ENCODE measurements at regions not wholly inside any gene's neighbourhood (a gene's known extent, or its start where the extent isn't known, plus 50 kb on each side); places are given as distances from the start of the nearest gene placed in this dataset.

DNA sequence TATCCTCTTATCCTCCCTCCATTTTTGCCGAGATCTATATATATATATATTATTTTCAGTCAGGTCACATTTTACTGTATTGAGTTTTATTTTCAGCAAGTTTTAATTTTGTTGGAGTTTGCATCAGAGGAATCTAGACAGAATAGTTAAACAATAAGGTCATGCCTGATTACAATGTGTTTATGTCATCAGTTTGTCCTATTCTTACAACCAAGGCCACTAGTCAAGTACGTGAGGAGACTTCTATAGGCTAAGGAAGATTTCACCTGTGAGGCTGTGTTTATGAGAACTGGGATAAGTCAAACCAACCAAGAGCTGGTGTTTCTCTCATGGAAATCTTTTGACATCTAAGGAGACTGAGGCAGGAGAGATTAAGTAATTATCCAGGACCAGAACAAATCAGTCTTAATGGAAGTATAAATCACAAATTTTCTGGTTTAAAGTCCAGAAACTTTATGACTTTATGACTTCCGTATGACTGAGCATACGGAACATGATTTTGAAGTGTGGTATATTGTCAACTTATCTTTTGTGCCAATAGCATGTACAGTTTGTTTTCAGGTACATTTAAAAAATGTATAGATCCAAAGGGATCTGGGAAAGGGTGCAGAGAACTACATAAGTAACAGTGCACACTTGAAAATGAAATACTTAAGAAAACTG, 100.0 kb upstream of the DTNA start:
- TF ChIP-seq EZH2phosphoT487 (IDR thresholded peaks at IDR 0.05; ENCODE audit: insufficient read depth, low read depth): no peak
- TF ChIP-seq EZH2 (IDR thresholded peaks at IDR 0.05; ENCODE audit: insufficient read depth, poor library complexity, severe bottlenecking): no peak
- 89 to 90% methylated on average over 4 of the region's 4 CpGs for WGBS, 2 experiments (ENCODE audit: low coverage in 1 of 2, low lambda C conversion rate in 2 of 2, missing lambda C conversion rate in 2 of 2)
- no peaks in the 10 kb centered on the region for H3K27me3 ChIP-seq (replicated peaks; ENCODE audit: insufficient read depth)
- H3K9me3 ChIP-seq (ENCODE audit: low read depth): no peaks in the 10 kb centered on the region
- no peaks in the 10 kb centered on the region for H4K20me1 ChIP-seq (ENCODE audit: insufficient read depth)
- no peak overlapping the region for H2AFZ ChIP-seq
- no peak overlapping the region for H3K9ac ChIP-seq
- no peaks in the 10 kb centered on the region for H3K36me3 ChIP-seq (ENCODE audit: low read depth)
- H3K4me3 ChIP-seq: no peak overlapping the region
- no peaks in the 10 kb centered on the region for H3K9me2 ChIP-seq (ENCODE audit: insufficient read depth)
- DNase-seq: peak; percentile 14
- H3K27ac ChIP-seq: no peak overlapping the region
- H3K4me1 ChIP-seq (ENCODE audit: insufficient read depth): peaks cover 7% of the 10 kb centered on the region
- no peaks in the 10 kb centered on the region for H3K79me2 ChIP-seq (ENCODE audit: insufficient read depth)
- in situ Hi-C loops (cut with MboI): no loop called here
- H3K4me2 ChIP-seq (ENCODE audit: unreplicated experiment): no peak overlapping the region
- no peaks in the 10 kb centered on the region; the same call in 1 of the 2 replicates for H3F3A ChIP-seq (ENCODE audit: insufficient read depth)

DNA sequence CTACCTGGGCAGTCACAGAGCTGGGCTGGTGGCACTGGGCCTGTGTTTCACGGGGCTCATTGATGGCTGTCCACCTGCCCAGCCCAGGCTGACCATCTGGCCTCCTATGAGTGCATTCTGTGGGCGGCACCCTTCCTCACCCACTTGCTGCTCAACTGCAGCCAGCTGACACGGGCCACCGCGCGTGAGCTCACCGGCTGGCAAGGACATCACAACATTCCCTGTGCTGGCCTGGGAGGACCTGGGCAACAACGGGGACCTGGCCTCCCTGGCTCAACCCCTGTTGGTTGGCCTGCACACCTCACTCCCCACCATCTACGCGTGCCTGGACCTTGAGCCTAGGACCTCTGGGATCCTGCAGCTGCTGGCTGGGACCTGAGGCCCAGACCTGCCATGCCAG, 98.2 kb upstream of the DTNA start:
- H3K9ac ChIP-seq: no peak overlapping the region
- H3K79me2 ChIP-seq (ENCODE audit: insufficient read depth): no peaks in the 10 kb centered on the region
- H3K36me3 ChIP-seq (ENCODE audit: low read depth): no peaks in the 10 kb centered on the region
- H2AFZ ChIP-seq: no peak overlapping the region
- no peak overlapping the region for H3K4me3 ChIP-seq
- no peak overlapping the region for H3K27ac ChIP-seq
- H3K27me3 ChIP-seq (replicated peaks; ENCODE audit: insufficient read depth): no peaks in the 10 kb centered on the region
- no peak for DNase-seq
- WGBS, 2 experiments (ENCODE audit: low coverage in 1 of 2, low lambda C conversion rate in 2 of 2, missing lambda C conversion rate in 2 of 2): 80 to 88% methylated on average over 9 to 10 of the region's 10 CpGs
- no peaks in the 10 kb centered on the region for H3K9me2 ChIP-seq (ENCODE audit: insufficient read depth)
- H3K4me1 ChIP-seq (ENCODE audit: insufficient read depth): no peaks in the 10 kb centered on the region
- in situ Hi-C loops (cut with MboI): no loop called here
- H3K4me2 ChIP-seq (ENCODE audit: unreplicated experiment): no peak overlapping the region
- no peak for TF ChIP-seq EZH2phosphoT487 (IDR thresholded peaks at IDR 0.05; ENCODE audit: insufficient read depth, low read depth)
- no peak for TF ChIP-seq EZH2 (IDR thresholded peaks at IDR 0.05; ENCODE audit: insufficient read depth, poor library complexity, severe bottlenecking)
- no peaks in the 10 kb centered on the region for H3F3A ChIP-seq (ENCODE audit: insufficient read depth)
- no peaks in the 10 kb centered on the region for H3K9me3 ChIP-seq (ENCODE audit: low read depth)
- H4K20me1 ChIP-seq (ENCODE audit: insufficient read depth): no peaks in the 10 kb centered on the region

GRCh38 chr18:34620258-34620861, 89.7 kb upstream of the DTNA start:
- H3K9me2 ChIP-seq (ENCODE audit: insufficient read depth): no peaks in the 10 kb centered on the region; the same call in 1 of the 2 replicates
- WGBS, 2 experiments (ENCODE audit: low coverage in 1 of 2, low lambda C conversion rate in 2 of 2, missing lambda C conversion rate in 2 of 2): 74 to 78% methylated on average over 5 of the region's 5 CpGs
- no peak overlapping the region for H3K9ac ChIP-seq
- H3F3A ChIP-seq (ENCODE audit: insufficient read depth): no peaks in the 10 kb centered on the region
- H4K20me1 ChIP-seq (ENCODE audit: insufficient read depth): no peaks in the 10 kb centered on the region
- H2AFZ ChIP-seq: no peak overlapping the region
- DNase-seq: no peak
- no peak overlapping the region for H3K4me3 ChIP-seq
- in situ Hi-C loops (cut with MboI): no loop called here
- no peak overlapping the region for H3K4me2 ChIP-seq (ENCODE audit: unreplicated experiment)
- no peaks in the 10 kb centered on the region for H3K27me3 ChIP-seq (replicated peaks; ENCODE audit: insufficient read depth)
- H3K36me3 ChIP-seq (ENCODE audit: low read depth): no peaks in the 10 kb centered on the region
- no peaks in the 10 kb centered on the region for H3K9me3 ChIP-seq (ENCODE audit: low read depth)
- TF ChIP-seq EZH2phosphoT487 (IDR thresholded peaks at IDR 0.05; ENCODE audit: insufficient read depth, low read depth) (no peak), EZH2 (IDR thresholded peaks at IDR 0.05; ENCODE audit: insufficient read depth, poor library complexity, severe bottlenecking) (no peak)
- no peaks in the 10 kb centered on the region for H3K79me2 ChIP-seq (ENCODE audit: insufficient read depth)
- H3K27ac ChIP-seq: no peak overlapping the region
- H3K4me1 ChIP-seq (ENCODE audit: insufficient read depth): no peaks in the 10 kb centered on the region

DNA sequence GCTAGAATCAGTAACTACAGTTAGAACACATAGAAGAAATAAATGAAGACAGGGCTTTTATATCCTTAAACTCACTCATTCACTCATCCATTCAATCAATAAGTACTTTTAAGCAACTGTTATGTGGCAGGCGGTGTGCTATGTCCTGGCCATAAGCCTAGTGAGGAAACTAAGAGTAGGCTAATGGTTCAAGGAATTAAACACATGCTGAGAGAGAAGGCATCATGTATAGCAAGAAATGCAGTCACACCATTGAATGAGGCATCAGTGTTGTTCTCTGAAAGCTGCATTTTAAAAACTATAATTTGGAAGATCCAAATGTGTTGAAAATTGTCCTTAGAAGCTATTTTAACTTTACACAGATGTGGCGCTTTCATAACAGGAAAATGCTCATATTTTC, 86.5 kb upstream of the DTNA start:
- no peak overlapping the region for H3K4me2 ChIP-seq (ENCODE audit: unreplicated experiment)
- no peaks in the 10 kb centered on the region for H3K27me3 ChIP-seq (replicated peaks; ENCODE audit: insufficient read depth)
- H3K27ac ChIP-seq: no peak overlapping the region
- no peaks in the 10 kb centered on the region for H4K20me1 ChIP-seq (ENCODE audit: insufficient read depth)
- H3K9ac ChIP-seq: no peak overlapping the region
- no peaks in the 10 kb centered on the region for H3K79me2 ChIP-seq (ENCODE audit: insufficient read depth)
- H3K4me3 ChIP-seq: no peak overlapping the region
- H3F3A ChIP-seq (ENCODE audit: insufficient read depth): no peaks in the 10 kb centered on the region
- no peaks in the 10 kb centered on the region; the same call in 1 of the 2 replicates for H3K9me2 ChIP-seq (ENCODE audit: insufficient read depth)
- no peak overlapping the region for H2AFZ ChIP-seq
- H3K4me1 ChIP-seq (ENCODE audit: insufficient read depth): no peaks in the 10 kb centered on the region
- WGBS, 2 experiments (ENCODE audit: low coverage in 1 of 2, low lambda C conversion rate in 2 of 2, missing lambda C conversion rate in 2 of 2): 75 to 78% methylated on average over 2 of the region's 2 CpGs
- no peaks in the 10 kb centered on the region for H3K9me3 ChIP-seq (ENCODE audit: low read depth)
- TF ChIP-seq EZH2phosphoT487 (IDR thresholded peaks at IDR 0.05; ENCODE audit: insufficient read depth, low read depth): no peak
- TF ChIP-seq EZH2 (IDR thresholded peaks at IDR 0.05; ENCODE audit: insufficient read depth, poor library complexity, severe bottlenecking): no peak
- in situ Hi-C loops (cut with MboI): no loop called here
- no peak for DNase-seq
- no peaks in the 10 kb centered on the region for H3K36me3 ChIP-seq (ENCODE audit: low read depth)
